ENCODE measurements at regions not wholly inside any gene's neighbourhood (a gene's known extent, or its start where the extent isn't known, plus 50 kb on each side); places are given as distances from the start of the nearest gene placed in this dataset.

DNA sequence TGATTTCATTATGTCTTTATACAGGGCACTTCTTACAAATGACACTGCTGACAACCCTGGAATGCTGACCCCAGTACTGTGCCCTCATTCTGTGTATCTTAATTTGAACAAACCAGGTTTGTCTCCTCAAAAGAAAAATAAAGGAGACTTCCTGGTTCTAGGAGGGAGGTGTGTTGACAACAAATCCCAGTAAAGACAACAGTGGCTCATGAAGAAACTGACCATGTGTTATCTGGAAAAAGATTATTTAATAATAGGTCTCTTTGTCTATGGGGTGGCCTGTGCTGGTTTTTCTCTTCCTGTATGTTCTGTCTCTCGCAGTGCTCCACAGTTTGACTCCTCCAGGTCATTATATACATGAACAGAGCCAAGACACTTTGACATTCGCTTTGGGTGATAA, 454.6 kb downstream of the LMO4 start:
- no peak for DNase-seq (ENCODE audit: low read depth in 2 of 2)

DNA sequence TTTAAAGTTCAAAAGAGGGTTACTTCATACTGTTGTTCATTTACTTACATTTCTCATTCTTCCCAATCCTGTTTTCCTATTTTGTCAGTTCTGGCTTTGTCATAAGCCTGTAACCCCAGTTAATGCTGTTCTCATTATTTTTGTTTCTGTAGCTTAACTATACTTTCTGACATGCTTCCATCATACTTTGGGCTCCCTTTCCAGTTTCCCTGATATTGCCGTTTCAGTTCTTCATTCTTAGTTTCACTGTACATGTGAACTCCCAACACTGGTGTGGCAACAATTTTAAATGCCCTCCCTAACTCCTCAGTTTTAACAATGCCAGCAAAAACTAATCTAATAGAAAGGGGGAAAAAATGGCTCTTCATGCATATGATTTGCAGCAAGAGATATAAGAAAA, 456.7 kb downstream of the LMO4 start:
- DNase-seq (ENCODE audit: low read depth in 2 of 2) = no peak

DNA sequence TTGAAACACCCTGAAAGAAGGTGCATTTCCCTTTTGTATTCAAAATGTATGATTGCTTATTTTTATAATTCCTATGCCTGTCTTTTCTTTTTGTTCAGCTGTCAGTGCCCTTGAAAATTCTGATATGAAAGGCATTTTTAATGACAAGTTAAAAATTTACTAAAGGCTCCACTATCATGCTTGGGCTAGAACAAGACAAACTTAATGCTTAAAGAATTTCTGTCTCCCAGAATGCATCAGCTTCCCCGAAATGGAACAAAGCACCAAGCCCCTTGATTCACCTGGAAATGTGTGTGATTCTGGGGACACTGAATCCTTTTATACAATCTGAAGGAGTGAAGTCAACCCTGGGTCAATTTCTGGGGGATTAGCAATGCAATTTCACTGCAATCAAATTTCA, 457.5 kb downstream of the LMO4 start:
- no peak for DNase-seq (ENCODE audit: low read depth in 2 of 2)

DNA sequence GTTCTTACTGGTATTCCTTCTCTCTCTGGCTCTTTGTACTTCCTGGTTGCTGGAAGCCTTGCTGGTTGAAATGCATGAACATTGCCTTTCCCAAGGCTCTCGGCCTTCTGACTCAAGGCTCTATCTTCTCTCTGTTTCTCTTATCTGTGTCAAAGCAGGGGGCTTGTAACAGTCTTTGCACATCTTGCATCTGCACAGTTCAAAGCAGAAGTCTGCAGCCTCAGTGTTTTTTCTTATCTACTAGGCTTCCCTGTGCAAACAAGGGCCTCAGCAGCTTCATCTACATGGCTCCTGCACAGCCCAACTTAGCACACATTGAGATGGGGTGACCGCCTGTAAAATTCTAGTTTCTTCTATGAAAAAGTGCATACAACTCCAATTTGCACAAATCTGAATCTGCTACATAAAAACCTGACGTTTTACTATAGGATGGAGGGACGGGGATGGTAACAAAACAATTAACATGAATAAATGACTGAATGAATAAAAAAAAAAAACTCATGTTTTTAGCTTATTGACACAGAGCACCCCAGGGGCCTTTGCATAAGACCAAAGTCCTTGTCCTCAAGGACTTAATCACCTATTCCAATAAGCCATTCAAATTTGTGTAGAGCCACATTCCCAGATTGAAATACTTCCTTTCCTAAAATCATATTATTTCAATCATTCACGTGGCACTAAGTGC, 458.3 kb downstream of the LMO4 start:
- no peak for DNase-seq (ENCODE audit: low read depth in 2 of 2)

DNA sequence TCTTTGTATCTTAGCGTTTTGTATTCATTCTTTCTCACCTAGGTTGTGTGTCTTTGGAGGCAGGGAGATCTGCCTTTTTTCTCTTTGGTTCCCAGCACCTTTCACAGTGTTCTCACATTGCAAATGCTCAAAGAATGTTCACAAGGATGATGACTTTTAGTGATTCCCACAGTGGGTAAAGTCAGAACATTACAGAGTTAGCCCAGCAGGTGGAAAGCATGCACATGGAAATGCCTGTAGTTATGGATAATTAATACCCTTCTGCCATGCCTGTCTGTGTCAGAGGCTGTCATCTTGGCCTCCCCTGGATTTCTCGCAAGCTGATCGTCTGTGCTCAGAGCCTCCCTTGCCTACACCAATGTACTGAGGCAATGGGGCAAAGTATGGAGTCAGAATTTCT, 458.9 kb downstream of the LMO4 start:
- no peak for DNase-seq (ENCODE audit: low read depth in 2 of 2)

DNA sequence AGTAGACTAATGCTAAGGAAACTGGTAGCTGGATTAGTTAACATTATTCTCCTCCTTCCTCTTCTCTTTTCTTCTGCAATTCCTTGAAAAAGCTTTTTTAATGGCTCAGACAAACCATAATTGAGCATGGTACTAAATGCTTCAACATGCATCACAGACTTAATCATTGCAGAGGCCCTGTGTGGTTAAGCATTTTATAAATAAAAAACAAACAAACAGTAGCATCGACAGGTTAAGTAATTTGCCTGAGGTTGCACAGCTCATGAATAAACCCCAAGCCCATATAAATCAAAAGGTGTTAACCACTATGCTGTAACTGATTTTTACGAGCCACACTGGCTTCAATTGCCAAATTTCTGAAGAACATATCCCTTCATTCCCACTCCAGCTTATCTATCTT, 462.1 kb downstream of the LMO4 start:
- no peak for DNase-seq (ENCODE audit: low read depth in 2 of 2)

DNA sequence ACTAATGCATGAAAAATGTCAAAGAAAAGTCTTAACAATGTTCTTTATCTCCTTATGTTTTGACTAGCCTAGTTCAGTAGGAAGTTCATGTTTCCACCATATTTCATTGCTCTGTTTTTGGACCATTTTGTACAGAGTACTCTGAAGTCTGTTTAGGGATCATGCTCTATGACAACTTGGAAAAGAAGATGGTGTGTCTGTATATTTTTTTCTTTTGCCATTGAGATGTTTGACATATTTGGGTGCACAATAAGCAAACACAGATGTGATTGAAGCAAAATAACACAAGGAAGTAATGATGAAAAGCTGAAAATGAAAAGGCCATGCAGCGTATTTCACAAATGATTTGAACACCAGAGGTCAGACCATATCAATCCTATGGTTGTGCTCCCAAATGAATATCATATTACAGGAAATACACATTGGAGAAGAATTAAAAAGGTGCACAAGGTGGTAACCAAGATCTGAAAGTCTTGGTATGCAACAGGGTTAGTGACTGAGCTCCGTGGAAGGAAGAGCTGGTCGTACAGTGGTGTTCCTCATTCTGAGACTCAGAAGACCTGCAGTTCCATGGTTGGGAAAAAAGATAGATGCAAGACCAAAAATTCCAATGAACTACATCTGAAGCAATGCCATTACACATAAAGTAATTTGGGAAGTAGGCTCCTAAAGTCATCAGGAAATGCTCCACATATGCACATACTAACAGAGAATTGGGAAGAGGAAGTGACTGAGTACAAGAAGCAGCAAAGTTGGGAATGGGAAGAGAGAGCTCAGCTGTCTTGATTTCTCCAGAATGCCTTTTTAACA, 463.5 kb downstream of the LMO4 start:
- no peak for DNase-seq (ENCODE audit: low read depth in 2 of 2)

DNA sequence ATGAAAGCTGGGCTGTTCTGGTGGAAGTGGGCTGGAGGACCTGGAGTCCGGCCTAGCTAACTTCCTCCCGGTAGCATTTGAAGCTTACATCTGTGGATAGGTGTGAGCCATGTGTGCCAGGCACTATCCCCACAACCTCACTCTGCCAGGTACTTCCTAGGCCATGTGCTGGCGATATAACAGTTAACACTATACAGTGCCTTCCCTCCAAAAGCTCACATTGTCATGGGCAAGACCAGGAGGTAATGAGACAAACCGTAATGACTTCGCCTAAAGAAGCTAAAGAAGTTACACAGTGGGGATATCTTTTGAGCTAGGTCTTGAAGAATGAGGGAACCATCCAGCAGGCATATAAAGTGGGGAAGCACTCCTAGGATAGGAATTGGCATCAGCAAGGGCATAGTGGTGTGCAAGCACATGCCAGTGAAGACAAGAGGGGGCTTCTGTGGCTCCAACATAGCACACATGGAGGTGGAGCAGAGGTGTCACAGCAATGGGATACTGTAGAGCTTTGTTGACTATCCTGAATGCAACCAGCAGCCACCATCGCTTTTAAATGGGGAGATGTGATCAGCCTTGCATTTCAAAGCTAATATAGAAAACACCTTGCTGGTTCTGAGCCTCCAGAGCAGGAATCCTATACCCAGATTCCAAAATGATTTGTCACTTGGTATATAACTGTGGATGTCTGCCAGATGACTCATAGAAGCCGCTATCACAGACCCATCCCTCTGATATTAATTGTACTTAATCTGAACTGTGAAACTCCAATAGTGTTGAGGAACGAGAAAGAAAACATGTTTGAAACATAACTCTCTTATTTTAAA, 466.3 kb downstream of the LMO4 start:
- DNase-seq (ENCODE audit: low read depth in 2 of 2) = no peak

GRCh38 chr1:87795615-87796337, 467.1 kb downstream of the LMO4 start:
- DNase-seq (ENCODE audit: low read depth in 2 of 2) = no peak

GRCh38 chr1:87796471-87796901, 467.8 kb downstream of the LMO4 start:
- no peak for DNase-seq (ENCODE audit: low read depth in 2 of 2)

DNA sequence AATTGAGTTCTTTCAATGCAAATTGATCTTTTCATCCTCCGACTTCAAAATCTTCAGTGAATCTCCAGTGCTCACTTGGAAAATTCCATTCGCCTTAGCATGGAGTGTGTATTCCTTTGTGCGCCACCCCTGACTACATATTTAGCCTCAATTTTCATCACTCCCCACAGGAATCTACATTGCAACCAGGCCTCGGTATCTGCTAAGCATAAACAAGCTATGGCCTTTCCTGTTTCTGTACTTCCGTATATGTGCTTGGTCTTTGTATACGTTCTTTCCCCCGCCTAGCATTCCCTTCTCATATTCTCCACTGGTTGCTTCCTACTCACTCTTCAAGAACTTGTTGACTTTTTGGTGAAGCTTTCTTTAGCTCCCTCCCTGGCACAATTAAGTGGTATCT, 470.8 kb downstream of the LMO4 start:
- no peak for DNase-seq (ENCODE audit: low read depth in 2 of 2)

- DNase-seq (ENCODE audit: low read depth in 2 of 2) = no peak
These were observed 471.3 kb downstream of the LMO4 start for GRCh38 chr1:87800006-87800405.

GRCh38 chr1:87803375-87803774, 474.7 kb downstream of the LMO4 start:
- DNase-seq (ENCODE audit: low read depth in 2 of 2) = no peak

DNA sequence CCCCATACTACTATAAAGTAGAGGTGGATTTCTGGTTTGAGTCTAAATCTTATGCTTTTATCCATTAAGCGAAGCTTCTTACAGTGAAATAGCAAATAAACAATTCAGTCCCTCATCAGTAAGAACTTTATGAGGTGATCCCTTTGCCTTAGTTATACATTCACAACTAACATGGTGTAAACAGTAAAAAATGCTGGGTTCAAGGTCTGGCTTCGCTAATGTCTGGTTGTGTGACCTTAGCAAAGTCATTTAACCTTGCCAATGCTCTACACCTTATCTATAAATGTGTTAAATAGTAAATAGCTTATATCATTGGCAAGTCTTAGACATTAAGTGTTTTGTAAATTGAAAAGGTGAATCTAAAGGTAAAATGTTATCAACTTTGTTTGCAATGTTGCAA, 475.4 kb downstream of the LMO4 start:
- no peak for DNase-seq (ENCODE audit: low read depth in 2 of 2)

DNA sequence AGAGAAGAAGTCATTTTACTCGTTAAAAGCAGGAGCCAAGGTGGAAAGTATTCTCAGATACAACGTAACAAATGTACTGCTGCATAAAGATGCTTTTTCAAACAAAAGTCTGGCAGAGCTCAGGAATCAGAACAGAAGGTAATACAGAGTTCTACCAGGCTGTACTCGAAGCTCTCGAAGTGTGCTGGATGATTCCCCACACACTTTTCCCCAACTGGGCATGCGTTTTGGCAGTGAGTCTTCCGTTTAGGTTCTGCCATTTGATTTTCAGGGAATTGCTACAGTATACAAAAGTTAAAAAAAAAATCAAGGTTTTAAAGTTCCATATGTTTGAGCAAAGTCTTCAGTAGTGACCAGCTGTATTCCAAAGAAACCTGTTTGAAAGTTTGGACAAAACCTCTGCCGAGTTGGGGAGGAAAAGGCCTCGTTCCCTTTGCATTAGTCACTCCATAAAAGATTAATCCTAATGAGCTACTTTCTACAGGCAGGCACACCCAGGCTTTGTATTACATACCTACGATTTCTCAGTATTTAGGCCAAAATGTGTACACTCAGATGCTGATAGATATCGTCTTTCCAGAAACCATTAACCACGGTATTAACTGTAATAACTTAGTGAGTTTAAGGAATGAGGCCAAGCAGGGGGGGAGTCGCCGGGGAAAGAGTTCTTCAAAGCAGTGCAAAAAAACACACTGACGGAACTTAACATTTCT, 477.1 kb downstream of the LMO4 start:
- DNase-seq (ENCODE audit: low read depth in 2 of 2) = no peak

DNA sequence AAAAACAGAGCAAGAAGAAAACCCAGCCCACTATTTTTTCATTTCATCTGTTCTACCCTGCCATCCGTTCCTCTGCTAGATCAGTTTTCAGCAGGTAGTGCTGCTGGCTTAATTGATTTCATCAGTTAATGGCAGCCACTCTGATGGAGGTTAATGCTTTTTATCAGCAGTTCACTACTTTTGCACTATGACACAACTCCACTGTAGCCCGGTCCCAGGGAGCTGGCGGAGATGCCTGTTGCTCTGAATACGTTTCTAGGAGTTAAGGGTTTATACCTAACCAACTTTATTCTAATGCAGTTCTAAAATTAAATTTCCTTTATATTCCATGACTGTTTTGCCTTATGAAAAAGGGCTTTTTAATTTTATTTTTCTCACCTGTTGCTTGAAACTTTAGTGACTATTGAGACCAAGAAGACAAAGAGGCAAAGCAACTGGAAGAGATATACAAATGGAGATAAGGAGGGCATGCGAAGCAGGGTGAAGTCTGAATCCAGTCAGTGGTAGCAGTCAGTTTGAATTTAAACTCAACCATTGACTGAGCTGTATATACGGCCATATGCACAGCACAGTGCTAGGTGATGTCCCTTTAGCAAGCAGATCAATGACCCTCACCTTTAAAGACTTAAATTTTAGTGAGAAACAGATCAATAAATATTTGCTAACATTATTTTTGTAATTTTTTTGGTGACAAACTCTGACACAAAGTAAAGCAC, 477.9 kb downstream of the LMO4 start:
- no peak for DNase-seq (ENCODE audit: low read depth in 2 of 2)

- DNase-seq (ENCODE audit: low read depth in 2 of 2) = no peak
These were observed 481.5 kb downstream of the LMO4 start for GRCh38 chr1:87810166-87810565.

- no peak for DNase-seq (ENCODE audit: low read depth in 2 of 2)
These were observed 484.3 kb downstream of the LMO4 start for GRCh38 chr1:87812871-87813577.

GRCh38 chr1:87814573-87814972, 485.9 kb downstream of the LMO4 start:
- DNase-seq (ENCODE audit: low read depth in 2 of 2) = no peak

GRCh38 chr1:87816646-87817045, 488.0 kb downstream of the LMO4 start:
- no peak for DNase-seq (ENCODE audit: low read depth in 2 of 2)
